Panc1 (cell line): ENCODE measurements at regions not wholly inside any gene's neighbourhood (a gene's known extent, or its start where the extent isn't known, plus 50 kb on each side); places are given as distances from the start of the nearest gene placed in this dataset.

Source experiments
- ATAC-seq: fragments of 200-7000 bp; cut with Tn5 transposase; 2 replicates; pipeline ENCODE4 v1.9.1; 2020; ENCODE audit warnings: mild to moderate bottlenecking, moderate library complexity
- BruUV-seq: library from RNA; stranded (reverse); fragments of 400-500 nt; replicated peaks from 2 replicates; lab custom pipeline; 2021; lab: Mats Ljungman, UMichigan
- CTCF ChIA-PET: fragments of 300-600 bp; sonication (Branson Sonifier 250); formaldehyde crosslinking; loops from one replicate; lab custom pipeline; 2022; ENCODE audit warnings: antibody characterized with exemption; lab: Charles Lee
- POLR2A ChIA-PET: fragments of 300-600 bp; sonication (Branson Sonifier 250); formaldehyde crosslinking; loops from one replicate; lab custom pipeline; 2022; ENCODE audit warnings: antibody characterized with exemption; lab: Charles Lee
- DNase-seq: peaks from one replicate; pipeline ENCODE4 v3.0.0-alpha.2; 2010; ENCODE audit warnings: low read depth, low spot score
- H3K27ac ChIP-seq: 2 replicates; pipeline ENCODE4 v1.5.1; 2011; ENCODE audit warnings: mild to moderate bottlenecking, low read length, inconsistent platforms
- H3K27me3 ChIP-seq: fragments of 200-500 bp; sonication (Bioruptor generic); 2 replicates; pipeline ENCODE4 v1.6.0; 2014; ENCODE audit warnings: low read length, inconsistent platforms; ENCODE audit not compliant: control insufficient read depth, insufficient read depth
- H3K36me3 ChIP-seq: fragments of 200-500 bp; sonication (Bioruptor generic); 2 replicates; pipeline ENCODE4 v1.5.1; 2014; ENCODE audit warnings: inconsistent platforms, mild to moderate bottlenecking, low read length, moderate library complexity; ENCODE audit not compliant: control insufficient read depth, insufficient read depth
- H3K4me1 ChIP-seq: 2 replicates; pipeline ENCODE4 v1.5.1; 2011; ENCODE audit warnings: inconsistent platforms, mild to moderate bottlenecking, low read length, moderate library complexity; ENCODE audit not compliant: control insufficient read depth, insufficient read depth
- H3K4me3 ChIP-seq, 2 experiments: 2 replicates each; pipeline ENCODE4 v1.5.1; 2011 to 2012; ENCODE audit warnings: low read depth in 2 of 2, low read length in 2 of 2, mild to moderate bottlenecking in 2 of 2, inconsistent platforms in 1 of 2, moderate library complexity in 1 of 2
- H3K9me3 ChIP-seq: fragments of 200-500 bp; sonication (Bioruptor generic); 2 replicates; pipeline ENCODE4 v1.5.1; 2014; ENCODE audit warnings: low read depth, mild to moderate bottlenecking, inconsistent platforms, low read length, moderate library complexity; ENCODE audit not compliant: control insufficient read depth, insufficient read depth
- POLR2AphosphoS5 ChIP-seq: IDR thresholded peaks from 2 replicates; pipeline ENCODE4 v1.6.1; 2012; ENCODE audit warnings: mild to moderate bottlenecking, low read depth, low read length, moderate library complexity
- SIN3A ChIP-seq: IDR thresholded peaks from 2 replicates; pipeline ENCODE4 v1.6.1; 2012; ENCODE audit warnings: low read depth, mild to moderate bottlenecking, low read length, moderate library complexity, borderline replicate concordance; ENCODE audit not compliant: insufficient read depth
- TCF7L2 ChIP-seq: IDR thresholded peaks from 2 replicates; pipeline ENCODE4 v1.6.1; 2011; ENCODE audit warnings: mild to moderate bottlenecking, low read depth, low read length, inconsistent platforms
- in situ Hi-C: cut with HindIII; loops from 2 replicates; pipeline ENCODE4 v1.10.0; 2016; ENCODE audit warnings: low sequenced_read_pairs, low pct_unique_long_range_greater_than_20kb
- intact Hi-C: fragments of 100-400 bp; cut with micrococcal nuclease; formaldehyde crosslinking; loops from one replicate; pipeline ENCODE4 v1.10.0; 2022; ENCODE audit not compliant: unreplicated experiment
- TF ChIP-seq, protein P1 (sequence below): fragments of 450-650 bp; IDR thresholded peaks from 2 replicates; pipeline ENCODE4 v1.5.1; 2017; ENCODE audit warnings: mild to moderate bottlenecking
- TF ChIP-seq, protein P2 (sequence below), 2 experiments: IDR thresholded peaks; 2 replicates each; pipeline ENCODE4 v1.6.1; 2011 to 2012; ENCODE audit warnings: low read depth in 2 of 2, control low read depth in 1 of 2, low read length in 1 of 2, mild to moderate bottlenecking in 1 of 2, moderate library complexity in 1 of 2; ENCODE audit not compliant: insufficient read depth in 1 of 2

DNA sequence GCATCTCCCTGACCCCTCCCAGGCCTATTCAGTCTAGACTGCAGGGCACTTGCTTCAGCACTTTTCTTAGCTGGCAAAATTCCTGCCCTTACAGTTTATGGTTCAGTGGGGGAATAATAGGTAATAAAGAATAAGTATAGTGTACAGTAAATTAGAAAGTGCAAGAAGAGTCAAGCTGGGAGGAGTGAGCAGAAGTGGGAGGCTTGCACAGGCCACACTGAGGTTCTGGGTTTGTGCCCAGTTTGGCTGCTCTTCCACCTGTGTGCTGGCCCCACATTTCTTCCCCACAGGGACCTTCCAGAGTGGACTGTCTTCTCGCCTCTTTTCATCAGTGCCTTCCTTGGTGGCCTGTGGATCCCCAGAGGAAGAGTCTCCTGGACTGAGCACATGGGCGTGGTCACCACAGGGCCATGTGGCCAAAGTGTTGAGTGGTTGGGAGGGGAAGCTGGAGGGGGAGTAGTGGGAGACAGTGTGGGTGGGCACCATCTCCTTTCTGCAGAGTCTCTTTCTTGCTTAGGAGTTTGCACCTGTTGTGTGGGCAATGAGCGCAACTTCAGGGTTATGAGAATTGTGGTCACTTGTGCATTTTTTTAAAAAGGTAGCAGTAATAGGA is 128.6 kb upstream of the ZSWIM2 start:
- H3K4me3 ChIP-seq: no peak overlapping the region
- H3K9me3 ChIP-seq: no peaks in the 10 kb centered on the region
- H3K4me1 ChIP-seq: no peaks in the 10 kb centered on the region
- intact Hi-C loops (no loop called here), in situ Hi-C loops (no loop called here)
- H3K27me3 ChIP-seq: no peaks in the 10 kb centered on the region
- DNase-seq (no peak), ATAC-seq (no peak)
- H3K36me3 ChIP-seq: no peaks in the 10 kb centered on the region
- CTCF ChIA-PET: no interaction called here
- no TSS peak for BruUV-seq
- no peak overlapping the region for H3K27ac ChIP-seq
- POLR2A ChIA-PET: interaction anchor here (0.7 kb wide), 1 partner anchor 38 kb away, joined by 4 read pairs; no protein-coding TSS in a partner anchor
- TF ChIP-seq POLR2AphosphoS5 (no peak), SIN3A (no peak), TCF7L2 (no peak)
- TF ChIP-seq, protein P1, sequence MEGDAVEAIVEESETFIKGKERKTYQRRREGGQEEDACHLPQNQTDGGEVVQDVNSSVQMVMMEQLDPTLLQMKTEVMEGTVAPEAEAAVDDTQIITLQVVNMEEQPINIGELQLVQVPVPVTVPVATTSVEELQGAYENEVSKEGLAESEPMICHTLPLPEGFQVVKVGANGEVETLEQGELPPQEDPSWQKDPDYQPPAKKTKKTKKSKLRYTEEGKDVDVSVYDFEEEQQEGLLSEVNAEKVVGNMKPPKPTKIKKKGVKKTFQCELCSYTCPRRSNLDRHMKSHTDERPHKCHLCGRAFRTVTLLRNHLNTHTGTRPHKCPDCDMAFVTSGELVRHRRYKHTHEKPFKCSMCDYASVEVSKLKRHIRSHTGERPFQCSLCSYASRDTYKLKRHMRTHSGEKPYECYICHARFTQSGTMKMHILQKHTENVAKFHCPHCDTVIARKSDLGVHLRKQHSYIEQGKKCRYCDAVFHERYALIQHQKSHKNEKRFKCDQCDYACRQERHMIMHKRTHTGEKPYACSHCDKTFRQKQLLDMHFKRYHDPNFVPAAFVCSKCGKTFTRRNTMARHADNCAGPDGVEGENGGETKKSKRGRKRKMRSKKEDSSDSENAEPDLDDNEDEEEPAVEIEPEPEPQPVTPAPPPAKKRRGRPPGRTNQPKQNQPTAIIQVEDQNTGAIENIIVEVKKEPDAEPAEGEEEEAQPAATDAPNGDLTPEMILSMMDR: no peak
- TF ChIP-seq, protein P2, sequence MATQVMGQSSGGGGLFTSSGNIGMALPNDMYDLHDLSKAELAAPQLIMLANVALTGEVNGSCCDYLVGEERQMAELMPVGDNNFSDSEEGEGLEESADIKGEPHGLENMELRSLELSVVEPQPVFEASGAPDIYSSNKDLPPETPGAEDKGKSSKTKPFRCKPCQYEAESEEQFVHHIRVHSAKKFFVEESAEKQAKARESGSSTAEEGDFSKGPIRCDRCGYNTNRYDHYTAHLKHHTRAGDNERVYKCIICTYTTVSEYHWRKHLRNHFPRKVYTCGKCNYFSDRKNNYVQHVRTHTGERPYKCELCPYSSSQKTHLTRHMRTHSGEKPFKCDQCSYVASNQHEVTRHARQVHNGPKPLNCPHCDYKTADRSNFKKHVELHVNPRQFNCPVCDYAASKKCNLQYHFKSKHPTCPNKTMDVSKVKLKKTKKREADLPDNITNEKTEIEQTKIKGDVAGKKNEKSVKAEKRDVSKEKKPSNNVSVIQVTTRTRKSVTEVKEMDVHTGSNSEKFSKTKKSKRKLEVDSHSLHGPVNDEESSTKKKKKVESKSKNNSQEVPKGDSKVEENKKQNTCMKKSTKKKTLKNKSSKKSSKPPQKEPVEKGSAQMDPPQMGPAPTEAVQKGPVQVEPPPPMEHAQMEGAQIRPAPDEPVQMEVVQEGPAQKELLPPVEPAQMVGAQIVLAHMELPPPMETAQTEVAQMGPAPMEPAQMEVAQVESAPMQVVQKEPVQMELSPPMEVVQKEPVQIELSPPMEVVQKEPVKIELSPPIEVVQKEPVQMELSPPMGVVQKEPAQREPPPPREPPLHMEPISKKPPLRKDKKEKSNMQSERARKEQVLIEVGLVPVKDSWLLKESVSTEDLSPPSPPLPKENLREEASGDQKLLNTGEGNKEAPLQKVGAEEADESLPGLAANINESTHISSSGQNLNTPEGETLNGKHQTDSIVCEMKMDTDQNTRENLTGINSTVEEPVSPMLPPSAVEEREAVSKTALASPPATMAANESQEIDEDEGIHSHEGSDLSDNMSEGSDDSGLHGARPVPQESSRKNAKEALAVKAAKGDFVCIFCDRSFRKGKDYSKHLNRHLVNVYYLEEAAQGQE (IDR thresholded peaks at IDR 0.05; ENCODE audit: insufficient read depth in 1 of 2, low read depth in 2 of 2, low read length in 1 of 2): no peak

DNA sequence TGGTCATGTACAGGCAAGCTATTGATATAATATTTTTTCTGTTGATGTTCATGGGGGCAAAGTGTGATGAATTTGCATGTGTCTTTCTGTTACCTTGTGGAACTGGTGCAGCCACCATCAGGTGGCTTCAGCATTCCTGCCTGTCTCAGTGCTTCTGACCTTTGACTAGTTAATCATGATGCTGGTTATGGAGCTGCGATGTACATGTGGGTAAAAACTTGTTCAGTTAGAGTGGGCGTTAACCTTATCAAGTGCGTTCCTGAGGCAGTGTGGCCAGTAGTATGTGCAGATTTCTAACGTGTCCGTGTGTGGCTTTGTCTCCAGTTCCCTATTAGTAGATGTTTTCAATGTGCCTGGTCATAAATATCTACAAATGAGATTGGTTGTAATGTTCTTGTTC is 127.4 kb upstream of the ZSWIM2 start:
- no peak for DNase-seq
- in situ Hi-C loops: no loop called here
- CTCF ChIA-PET: no interaction called here
- H3K36me3 ChIP-seq: no peaks in the 10 kb centered on the region
- no peaks in the 10 kb centered on the region for H3K27me3 ChIP-seq
- H3K4me3 ChIP-seq: no peak overlapping the region
- no peaks in the 10 kb centered on the region for H3K9me3 ChIP-seq
- TF ChIP-seq, protein P1: no peak
- TF ChIP-seq TCF7L2 (no peak), SIN3A (no peak), POLR2AphosphoS5 (no peak)
- TF ChIP-seq, protein P2 (IDR thresholded peaks at IDR 0.05; ENCODE audit: insufficient read depth in 1 of 2, low read depth in 2 of 2, low read length in 1 of 2): no peak
- intact Hi-C loops: no loop called here
- no TSS peak for BruUV-seq
- ATAC-seq: no peak
- no peak overlapping the region for H3K27ac ChIP-seq
- no peaks in the 10 kb centered on the region for H3K4me1 ChIP-seq
- POLR2A ChIA-PET: no interaction called here
